ENCODE measurements at regions not wholly inside any gene's neighbourhood (a gene's known extent, or its start where the extent isn't known, plus 50 kb on each side); places are given as distances from the start of the nearest gene placed in this dataset.

DNA sequence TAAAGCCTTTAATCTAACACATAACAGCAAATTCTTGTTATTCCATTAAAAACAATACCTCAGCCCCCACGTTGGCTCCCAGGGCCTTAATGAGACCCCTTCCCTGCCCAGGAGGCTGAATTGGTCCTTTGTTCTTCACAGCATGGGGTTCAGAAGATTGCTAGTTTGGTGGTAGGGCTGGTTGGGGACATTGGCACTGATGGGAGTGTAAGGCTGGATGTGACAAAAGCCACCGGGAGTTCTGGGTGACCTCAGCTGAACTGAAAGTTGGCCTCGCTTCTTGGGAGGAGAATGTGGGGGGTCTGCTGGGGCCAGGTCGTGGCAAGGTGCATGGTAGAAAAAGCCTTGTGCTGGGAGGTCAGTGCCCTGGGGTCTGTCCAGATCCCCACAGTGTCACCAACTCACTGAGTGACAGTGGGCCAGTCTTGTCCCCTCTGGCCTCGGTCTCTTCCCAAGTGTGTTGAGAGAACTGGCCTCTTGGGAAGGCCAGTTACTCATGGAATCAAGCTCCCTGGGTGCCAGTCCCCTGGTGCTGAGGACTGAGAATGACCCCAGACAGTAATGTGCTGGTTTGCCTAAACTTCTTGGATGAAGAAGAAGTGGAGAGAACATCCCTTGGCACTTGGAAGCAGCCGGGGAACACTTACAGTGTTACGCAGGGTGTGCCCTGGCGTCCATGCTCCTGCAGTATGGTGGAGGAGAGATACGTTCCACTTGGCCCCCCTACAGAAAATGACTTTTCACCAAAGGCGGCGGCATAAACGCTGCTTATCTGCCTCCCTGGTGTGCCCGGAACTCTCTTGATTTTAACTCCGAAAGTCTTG is 283.7 kb upstream of the RTL1 start:
- H3K4me3 ChIP-seq = no peak overlapping the region
- H3K9me2 ChIP-seq (ENCODE audit: insufficient read depth) = peaks cover 4% of the 10 kb centered on the region; the same call in 1 of the 2 replicates
- no peaks in the 10 kb centered on the region for H3F3A ChIP-seq (replicated peaks; ENCODE audit: low read depth)
- H3K79me2 ChIP-seq (replicated peaks; ENCODE audit: insufficient read depth) = no peaks in the 10 kb centered on the region
- no peaks in the 10 kb centered on the region for H4K20me1 ChIP-seq (replicated peaks; ENCODE audit: insufficient read depth)
- Mint-ChIP-seq H3K27me3 (ENCODE audit: insufficient read depth, low read depth, poor library complexity) (peaks cover 10% of the 10 kb centered on the region), H3K36me3 (ENCODE audit: low read depth) (no peaks in the 10 kb centered on the region; the same call in 2 of the 3 replicates), H3K4me1 (peaks cover 11% of the 10 kb centered on the region), H3K4me3 (no peak overlapping the region), H3K9me3 (no peaks in the 10 kb centered on the region), H3K27ac (no peak overlapping the region)
- no peak overlapping the region for H3K4me2 ChIP-seq
- H3K27ac ChIP-seq (ENCODE audit: low read depth) = no peak overlapping the region
- no peak for DNase-seq (ENCODE audit: low spot score)
- H3K36me3 ChIP-seq (ENCODE audit: insufficient read depth) = no peaks in the 10 kb centered on the region
- no peaks in the 10 kb centered on the region for H3K27me3 ChIP-seq (ENCODE audit: insufficient read depth)
- TF ChIP-seq STAT1 (IDR thresholded peaks at IDR 0.05; ENCODE audit: unreplicated experiment) (no peak), ZNF114 (CRISPR knock-in tag; IDR thresholded peaks at IDR 0.05) (no peak), POLR2AphosphoS5 (IDR thresholded peaks at IDR 0.05; ENCODE audit: low read depth) (no peak), CREB1 (CRISPR knock-in tag; IDR thresholded peaks at IDR 0.05; ENCODE audit: low read depth) (no peak), ZNF331 (CRISPR knock-in tag; IDR thresholded peaks at IDR 0.05; ENCODE audit: low read depth) (no peak), EZH2phosphoT487 (IDR thresholded peaks at IDR 0.05; ENCODE audit: unreplicated experiment) (no peak)
- TF ChIP-seq, protein P1, sequence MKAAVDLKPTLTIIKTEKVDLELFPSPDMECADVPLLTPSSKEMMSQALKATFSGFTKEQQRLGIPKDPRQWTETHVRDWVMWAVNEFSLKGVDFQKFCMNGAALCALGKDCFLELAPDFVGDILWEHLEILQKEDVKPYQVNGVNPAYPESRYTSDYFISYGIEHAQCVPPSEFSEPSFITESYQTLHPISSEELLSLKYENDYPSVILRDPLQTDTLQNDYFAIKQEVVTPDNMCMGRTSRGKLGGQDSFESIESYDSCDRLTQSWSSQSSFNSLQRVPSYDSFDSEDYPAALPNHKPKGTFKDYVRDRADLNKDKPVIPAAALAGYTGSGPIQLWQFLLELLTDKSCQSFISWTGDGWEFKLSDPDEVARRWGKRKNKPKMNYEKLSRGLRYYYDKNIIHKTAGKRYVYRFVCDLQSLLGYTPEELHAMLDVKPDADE (IDR thresholded peaks at IDR 0.05) = no peak
- TF ChIP-seq, protein P2, sequence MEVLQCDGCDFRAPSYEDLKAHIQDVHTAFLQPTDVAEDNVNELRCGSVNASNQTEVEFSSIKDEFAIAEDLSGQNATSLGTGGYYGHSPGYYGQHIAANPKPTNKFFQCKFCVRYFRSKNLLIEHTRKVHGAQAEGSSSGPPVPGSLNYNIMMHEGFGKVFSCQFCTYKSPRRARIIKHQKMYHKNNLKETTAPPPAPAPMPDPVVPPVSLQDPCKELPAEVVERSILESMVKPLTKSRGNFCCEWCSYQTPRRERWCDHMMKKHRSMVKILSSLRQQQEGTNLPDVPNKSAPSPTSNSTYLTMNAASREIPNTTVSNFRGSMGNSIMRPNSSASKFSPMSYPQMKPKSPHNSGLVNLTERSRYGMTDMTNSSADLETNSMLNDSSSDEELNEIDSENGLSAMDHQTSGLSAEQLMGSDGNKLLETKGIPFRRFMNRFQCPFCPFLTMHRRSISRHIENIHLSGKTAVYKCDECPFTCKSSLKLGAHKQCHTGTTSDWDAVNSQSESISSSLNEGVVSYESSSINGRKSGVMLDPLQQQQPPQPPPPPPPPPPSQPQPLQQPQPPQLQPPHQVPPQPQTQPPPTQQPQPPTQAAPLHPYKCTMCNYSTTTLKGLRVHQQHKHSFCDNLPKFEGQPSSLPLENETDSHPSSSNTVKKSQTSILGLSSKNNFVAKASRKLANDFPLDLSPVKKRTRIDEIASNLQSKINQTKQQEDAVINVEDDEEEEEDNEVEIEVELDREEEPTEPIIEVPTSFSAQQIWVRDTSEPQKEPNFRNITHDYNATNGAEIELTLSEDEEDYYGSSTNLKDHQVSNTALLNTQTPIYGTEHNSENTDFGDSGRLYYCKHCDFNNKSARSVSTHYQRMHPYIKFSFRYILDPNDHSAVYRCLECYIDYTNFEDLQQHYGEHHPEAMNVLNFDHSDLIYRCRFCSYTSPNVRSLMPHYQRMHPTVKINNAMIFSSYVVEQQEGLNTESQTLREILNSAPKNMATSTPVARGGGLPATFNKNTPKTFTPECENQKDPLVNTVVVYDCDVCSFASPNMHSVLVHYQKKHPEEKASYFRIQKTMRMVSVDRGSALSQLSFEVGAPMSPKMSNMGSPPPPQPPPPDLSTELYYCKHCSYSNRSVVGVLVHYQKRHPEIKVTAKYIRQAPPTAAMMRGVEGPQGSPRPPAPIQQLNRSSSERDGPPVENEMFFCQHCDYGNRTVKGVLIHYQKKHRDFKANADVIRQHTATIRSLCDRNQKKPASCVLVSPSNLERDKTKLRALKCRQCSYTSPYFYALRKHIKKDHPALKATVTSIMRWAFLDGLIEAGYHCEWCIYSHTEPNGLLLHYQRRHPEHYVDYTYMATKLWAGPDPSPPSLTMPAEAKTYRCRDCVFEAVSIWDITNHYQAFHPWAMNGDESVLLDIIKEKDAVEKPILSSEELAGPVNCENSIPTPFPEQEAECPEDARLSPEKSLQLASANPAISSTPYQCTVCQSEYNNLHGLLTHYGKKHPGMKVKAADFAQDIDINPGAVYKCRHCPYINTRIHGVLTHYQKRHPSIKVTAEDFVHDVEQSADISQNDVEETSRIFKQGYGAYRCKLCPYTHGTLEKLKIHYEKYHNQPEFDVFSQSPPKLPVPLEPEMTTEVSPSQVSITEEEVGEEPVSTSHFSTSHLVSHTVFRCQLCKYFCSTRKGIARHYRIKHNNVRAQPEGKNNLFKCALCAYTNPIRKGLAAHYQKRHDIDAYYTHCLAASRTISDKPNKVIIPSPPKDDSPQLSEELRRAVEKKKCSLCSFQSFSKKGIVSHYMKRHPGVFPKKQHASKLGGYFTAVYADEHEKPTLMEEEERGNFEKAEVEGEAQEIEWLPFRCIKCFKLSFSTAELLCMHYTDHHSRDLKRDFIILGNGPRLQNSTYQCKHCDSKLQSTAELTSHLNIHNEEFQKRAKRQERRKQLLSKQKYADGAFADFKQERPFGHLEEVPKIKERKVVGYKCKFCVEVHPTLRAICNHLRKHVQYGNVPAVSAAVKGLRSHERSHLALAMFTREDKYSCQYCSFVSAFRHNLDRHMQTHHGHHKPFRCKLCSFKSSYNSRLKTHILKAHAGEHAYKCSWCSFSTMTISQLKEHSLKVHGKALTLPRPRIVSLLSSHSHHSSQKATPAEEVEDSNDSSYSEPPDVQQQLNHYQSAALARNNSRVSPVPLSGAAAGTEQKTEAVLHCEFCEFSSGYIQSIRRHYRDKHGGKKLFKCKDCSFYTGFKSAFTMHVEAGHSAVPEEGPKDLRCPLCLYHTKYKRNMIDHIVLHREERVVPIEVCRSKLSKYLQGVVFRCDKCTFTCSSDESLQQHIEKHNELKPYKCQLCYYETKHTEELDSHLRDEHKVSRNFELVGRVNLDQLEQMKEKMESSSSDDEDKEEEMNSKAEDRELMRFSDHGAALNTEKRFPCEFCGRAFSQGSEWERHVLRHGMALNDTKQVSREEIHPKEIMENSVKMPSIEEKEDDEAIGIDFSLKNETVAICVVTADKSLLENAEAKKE (CRISPR knock-in tag; IDR thresholded peaks at IDR 0.05) = no peak
- ATAC-seq = no peak
- H2AFZ ChIP-seq = no peak overlapping the region
- no peaks in the 10 kb centered on the region for H3K4me1 ChIP-seq (ENCODE audit: insufficient read depth)
